NT2/D1 (cell line): ENCODE measurements at regions not wholly inside any gene's neighbourhood (a gene's known extent, or its start where the extent isn't known, plus 50 kb on each side); places are given as distances from the start of the nearest gene placed in this dataset.

Experiments used
- DNase-seq: peaks from one replicate; pipeline ENCODE4 v3.0.0-alpha.2; 2011; ENCODE audit warnings: low read depth, low spot score
- H3K27me3 ChIP-seq: 2 replicates; pipeline ENCODE4 v1.6.0; 2011; ENCODE audit warnings: mild to moderate bottlenecking; ENCODE audit not compliant: insufficient read length, insufficient read depth
- H3K36me3 ChIP-seq: 2 replicates; pipeline ENCODE4 v1.6.1; 2011; ENCODE audit warnings: mild to moderate bottlenecking, low read length, mixed read lengths; ENCODE audit not compliant: insufficient read depth, insufficient read length
- H3K4me1 ChIP-seq: 2 replicates; pipeline ENCODE4 v1.5.1; 2011; ENCODE audit not compliant: insufficient read depth, insufficient read length
- H3K4me3 ChIP-seq: 2 replicates; pipeline ENCODE4 v1.5.1; 2011; ENCODE audit warnings: low read depth; ENCODE audit not compliant: insufficient read length
- H3K9ac ChIP-seq: 2 replicates; pipeline ENCODE4 v1.6.0; 2011; ENCODE audit warnings: low read depth; ENCODE audit not compliant: insufficient read length
- H3K9me3 ChIP-seq: 2 replicates; pipeline ENCODE4 v1.5.1; 2011; ENCODE audit warnings: mild to moderate bottlenecking, low read length; ENCODE audit not compliant: insufficient read depth
- SUZ12 ChIP-seq: IDR thresholded peaks from 2 replicates; pipeline ENCODE4 v1.6.1; 2011; ENCODE audit not compliant: insufficient read length, insufficient read depth; ENCODE audit errors: extremely low read depth
- YY1 ChIP-seq: IDR thresholded peaks from 2 replicates; pipeline ENCODE4 v1.6.1; 2011; ENCODE audit not compliant: insufficient read length, insufficient read depth
- ZNF274 ChIP-seq: IDR thresholded peaks from 2 replicates; pipeline ENCODE4 v1.6.1; 2011; ENCODE audit warnings: mild to moderate bottlenecking, low read depth, low read length

GRCh38 chr5:174446446-174446845, 277.9 kb upstream of the MSX2 start:
- H3K27me3 ChIP-seq: no peaks in the 10 kb centered on the region
- H3K4me1 ChIP-seq: no peaks in the 10 kb centered on the region
- H3K36me3 ChIP-seq: no peaks in the 10 kb centered on the region
- no peak for DNase-seq
- no peak overlapping the region for H3K4me3 ChIP-seq
- TF ChIP-seq SUZ12 (no peak), ZNF274 (no peak), YY1 (no peak)
- no peak overlapping the region for H3K9ac ChIP-seq
- peaks cover 9% of the 10 kb centered on the region; the same call in 1 of the 2 replicates for H3K9me3 ChIP-seq

GRCh38 chr5:174446988-174447387, 277.4 kb upstream of the MSX2 start:
- no peaks in the 10 kb centered on the region for H3K27me3 ChIP-seq
- H3K4me1 ChIP-seq: no peaks in the 10 kb centered on the region
- no peak overlapping the region for H3K4me3 ChIP-seq
- H3K9me3 ChIP-seq: peaks cover 9% of the 10 kb centered on the region; the same call in 1 of the 2 replicates
- no peak overlapping the region for H3K9ac ChIP-seq
- no peak for TF ChIP-seq SUZ12
- no peak for TF ChIP-seq YY1
- TF ChIP-seq ZNF274: no peak
- no peaks in the 10 kb centered on the region for H3K36me3 ChIP-seq
- no peak for DNase-seq

GRCh38 chr5:174448041-174448440, 276.3 kb upstream of the MSX2 start:
- peaks cover 9% of the 10 kb centered on the region; the same call in 1 of the 2 replicates for H3K9me3 ChIP-seq
- no peak overlapping the region for H3K4me3 ChIP-seq
- DNase-seq: no peak
- no peaks in the 10 kb centered on the region for H3K27me3 ChIP-seq
- no peak overlapping the region for H3K9ac ChIP-seq
- no peak for TF ChIP-seq YY1
- no peak for TF ChIP-seq ZNF274
- TF ChIP-seq SUZ12: no peak
- H3K36me3 ChIP-seq: no peaks in the 10 kb centered on the region
- no peaks in the 10 kb centered on the region for H3K4me1 ChIP-seq

- Histone ChIP-seq H3K4me1 (no peaks in the 10 kb centered on the region), H3K4me3 (no peak overlapping the region), H3K9ac (no peak overlapping the region), H3K9me3 (peaks cover 9% of the 10 kb centered on the region; the same call in 1 of the 2 replicates), H3K27me3 (no peaks in the 10 kb centered on the region), H3K36me3 (no peaks in the 10 kb centered on the region)
- DNase-seq: no peak
- no peak for TF ChIP-seq ZNF274
- TF ChIP-seq YY1: no peak
- no peak for TF ChIP-seq SUZ12
These were observed 275.7 kb upstream of the MSX2 start for GRCh38 chr5:174448662-174449061.

GRCh38 chr5:174453690-174454089, 270.7 kb upstream of the MSX2 start:
- Histone ChIP-seq H3K9ac (no peak overlapping the region), H3K4me1 (no peaks in the 10 kb centered on the region), H3K9me3 (peaks cover 9% of the 10 kb centered on the region; the same call in 1 of the 2 replicates), H3K27me3 (no peaks in the 10 kb centered on the region), H3K4me3 (no peak overlapping the region), H3K36me3 (no peaks in the 10 kb centered on the region)
- TF ChIP-seq ZNF274: no peak
- TF ChIP-seq YY1: no peak
- no peak for TF ChIP-seq SUZ12
- no peak for DNase-seq

GRCh38 chr5:174454464-174454863, 269.9 kb upstream of the MSX2 start:
- Histone ChIP-seq H3K4me1 (no peaks in the 10 kb centered on the region), H3K27me3 (no peaks in the 10 kb centered on the region), H3K9me3 (peaks cover 9% of the 10 kb centered on the region; the same call in 1 of the 2 replicates), H3K9ac (no peak overlapping the region), H3K36me3 (no peaks in the 10 kb centered on the region), H3K4me3 (no peak overlapping the region)
- TF ChIP-seq YY1 (no peak), SUZ12 (no peak), ZNF274 (no peak)
- no peak for DNase-seq

GRCh38 chr5:174454890-174455289, 269.5 kb upstream of the MSX2 start:
- H3K4me1 ChIP-seq: no peaks in the 10 kb centered on the region
- DNase-seq: no peak
- H3K9me3 ChIP-seq: peaks cover 5% of the 10 kb centered on the region; the same call in 1 of the 2 replicates
- no peak overlapping the region for H3K4me3 ChIP-seq
- H3K36me3 ChIP-seq: no peaks in the 10 kb centered on the region
- TF ChIP-seq SUZ12: no peak
- no peak for TF ChIP-seq YY1
- no peak for TF ChIP-seq ZNF274
- no peak overlapping the region for H3K9ac ChIP-seq
- H3K27me3 ChIP-seq: no peaks in the 10 kb centered on the region

- Histone ChIP-seq H3K4me3 (no peak overlapping the region), H3K4me1 (no peaks in the 10 kb centered on the region), H3K36me3 (no peaks in the 10 kb centered on the region), H3K27me3 (no peaks in the 10 kb centered on the region), H3K9ac (no peak overlapping the region), H3K9me3 (0 out of 2 replicates have a peak, but pooled peaks cover under 1% of the 10 kb centered on the region)
- DNase-seq: no peak
- TF ChIP-seq SUZ12 (no peak), ZNF274 (no peak), YY1 (no peak)
These were observed 269.1 kb upstream of the MSX2 start for GRCh38 chr5:174455301-174455700.
